ENCODE measurements at regions not wholly inside any gene's neighbourhood (a gene's known extent, or its start where the extent isn't known, plus 50 kb on each side); places are given as distances from the start of the nearest gene placed in this dataset.
A peak's percentile ranks its signal among the peaks of the same experiment; 100 is the strongest.
"Not testable (repeated sequence)": the region's sequence is repeated elsewhere in the genome, so short reads cannot be mapped to it uniquely, and the experiment has no call there.

- no peak for DNase-seq
Observed at GRCh38 chr10:119996944-119997343, 104.4 kb downstream of the SEC23IP start.

GRCh38 chr10:119997429-119997828, 104.9 kb downstream of the SEC23IP start:
- no peak for DNase-seq

GRCh38 chr10:120002785-120003184, 110.3 kb downstream of the SEC23IP start:
- no peak for DNase-seq

- DNase-seq, result no peak
Observed at GRCh38 chr10:120005207-120006201, 113.0 kb downstream of the SEC23IP start.

GRCh38 chr10:120007261-120007660, 114.7 kb downstream of the SEC23IP start:
- DNase-seq, result no peak

GRCh38 chr10:120011359-120012130, 119.0 kb downstream of the SEC23IP start:
- peak; percentile 7 for DNase-seq

- DNase-seq, result no peak
Observed at GRCh38 chr10:120012131-120012400, 119.5 kb downstream of the SEC23IP start.

- DNase-seq, result no peak
Observed at GRCh38 chr10:120012566-120012965, 120.0 kb downstream of the SEC23IP start.

GRCh38 chr10:120014031-120014430, 121.5 kb downstream of the SEC23IP start:
- no peak for DNase-seq

- no peak for DNase-seq
Observed at GRCh38 chr10:120015064-120015463, 122.5 kb downstream of the SEC23IP start.

- DNase-seq, result no peak
Observed at GRCh38 chr10:120016906-120017305, 124.4 kb downstream of the SEC23IP start.

GRCh38 chr10:120017733-120018417, 125.3 kb downstream of the SEC23IP start:
- no peak for DNase-seq

GRCh38 chr10:120018695-120019094, 126.2 kb downstream of the SEC23IP start:
- no peak for DNase-seq

GRCh38 chr10:120019568-120019967, 127.0 kb downstream of the SEC23IP start:
- no peak for DNase-seq

- DNase-seq, result peak; percentile 3
Observed at GRCh38 chr10:120022357-120022756, 129.8 kb downstream of the SEC23IP start.

- no peak for DNase-seq
Observed at GRCh38 chr10:120034236-120034635, 141.7 kb downstream of the SEC23IP start.

- DNase-seq, result no peak
Observed at GRCh38 chr10:120039046-120039445, 146.5 kb downstream of the SEC23IP start.

GRCh38 chr10:120039826-120040225, 147.3 kb downstream of the SEC23IP start:
- no peak for DNase-seq

GRCh38 chr10:120041807-120042559, 149.5 kb downstream of the SEC23IP start:
- DNase-seq, result no peak

- DNase-seq, result no peak
Observed at GRCh38 chr10:120042705-120043104, 150.2 kb downstream of the SEC23IP start.

GRCh38 chr10:120047373-120047772, 154.8 kb downstream of the SEC23IP start:
- not testable (repeated sequence) for DNase-seq

GRCh38 chr10:120047926-120048325, 155.4 kb downstream of the SEC23IP start:
- DNase-seq, result no peak

All from tongue (tissue), 1 donor.